Lung (tissue), 11 donors: ENCODE measurements at regions not wholly inside any gene's neighbourhood (a gene's known extent, or its start where the extent isn't known, plus 50 kb on each side); places are given as distances from the start of the nearest gene placed in this dataset.

Experiments
- ATAC-seq: fragments of 200-7000 bp; cut with Tn5 transposase; one replicate; pipeline ENCODE4 v1.9.1; 2020; ENCODE audit warnings: moderate number of reproducible peaks; ENCODE audit not compliant: insufficient read depth, low FRiP score
- DNase-seq, 3 donors: peaks; one replicate each; pipeline ENCODE4 v3.0.0-alpha.2; 2013 to 2017
- H3K27ac ChIP-seq, 2 donors: one replicate each; pipeline ENCODE4 v1.5.1; 2013; ENCODE audit warnings: mild to moderate bottlenecking in 2 of 2, moderate library complexity in 2 of 2, control low read depth in 1 of 2, inconsistent platforms in 1 of 2, low read depth in 1 of 2, low read length in 1 of 2
- H3K27me3 ChIP-seq, 3 donors: one replicate each; pipeline ENCODE4 v1.5.1; 2013; ENCODE audit warnings: low read length in 2 of 3; ENCODE audit not compliant: control insufficient read depth in 3 of 3, insufficient read depth in 3 of 3
- H3K36me3 ChIP-seq, 4 donors: one replicate each; pipeline ENCODE4 v1.5.1; 2013; ENCODE audit warnings: low read length in 4 of 4, mild to moderate bottlenecking in 1 of 4, moderate library complexity in 1 of 4; ENCODE audit not compliant: control insufficient read depth in 4 of 4, insufficient read depth in 4 of 4
- H3K4me1 ChIP-seq, 5 donors: one replicate each; pipeline ENCODE4 v1.5.1; 2013; ENCODE audit warnings: low read length in 5 of 5, mild to moderate bottlenecking in 2 of 5, moderate library complexity in 1 of 5; ENCODE audit not compliant: control insufficient read depth in 5 of 5, insufficient read depth in 5 of 5
- H3K4me3 ChIP-seq: one replicate; pipeline ENCODE4 v1.5.1; 2013; ENCODE audit warnings: mild to moderate bottlenecking, control low read depth, moderate library complexity
- H3K9ac ChIP-seq, 2 donors: one replicate each; pipeline ENCODE4 v1.5.1; 2013; ENCODE audit warnings: low read length in 2 of 2, control low read depth in 1 of 2; ENCODE audit not compliant: insufficient read depth in 1 of 2
- H3K9me3 ChIP-seq, 4 donors: one replicate each; pipeline ENCODE4 v1.5.1; 2013; ENCODE audit warnings: low read length in 3 of 4, mild to moderate bottlenecking in 1 of 4, moderate library complexity in 1 of 4; ENCODE audit not compliant: control insufficient read depth in 4 of 4, insufficient read depth in 3 of 4
- WGBS, 2 donors: extraction: QIAGEN DNeasy Blood & Tissue Kit; methylation state at CpG; one replicate each; pipeline ENCODE4 v1.1.7; 2013; 5-methylcytosine and 5-hydroxymethylcytosine counted together
- TF ChIP-seq, protein P1 (sequence below): IDR thresholded peaks from 2 replicates; pipeline ENCODE4 v1.5.1; 2012; ENCODE audit warnings: mild to moderate bottlenecking; ENCODE audit errors: control extremely low read depth, extremely low read depth
- donor health status: control.
- donor health status: control.
- donor health status: Bipolar disorder and iron deficiency.
- donor health status: healthy.
- donor health status: DM: yes; HTN: yes; CAD: no.

DNA sequence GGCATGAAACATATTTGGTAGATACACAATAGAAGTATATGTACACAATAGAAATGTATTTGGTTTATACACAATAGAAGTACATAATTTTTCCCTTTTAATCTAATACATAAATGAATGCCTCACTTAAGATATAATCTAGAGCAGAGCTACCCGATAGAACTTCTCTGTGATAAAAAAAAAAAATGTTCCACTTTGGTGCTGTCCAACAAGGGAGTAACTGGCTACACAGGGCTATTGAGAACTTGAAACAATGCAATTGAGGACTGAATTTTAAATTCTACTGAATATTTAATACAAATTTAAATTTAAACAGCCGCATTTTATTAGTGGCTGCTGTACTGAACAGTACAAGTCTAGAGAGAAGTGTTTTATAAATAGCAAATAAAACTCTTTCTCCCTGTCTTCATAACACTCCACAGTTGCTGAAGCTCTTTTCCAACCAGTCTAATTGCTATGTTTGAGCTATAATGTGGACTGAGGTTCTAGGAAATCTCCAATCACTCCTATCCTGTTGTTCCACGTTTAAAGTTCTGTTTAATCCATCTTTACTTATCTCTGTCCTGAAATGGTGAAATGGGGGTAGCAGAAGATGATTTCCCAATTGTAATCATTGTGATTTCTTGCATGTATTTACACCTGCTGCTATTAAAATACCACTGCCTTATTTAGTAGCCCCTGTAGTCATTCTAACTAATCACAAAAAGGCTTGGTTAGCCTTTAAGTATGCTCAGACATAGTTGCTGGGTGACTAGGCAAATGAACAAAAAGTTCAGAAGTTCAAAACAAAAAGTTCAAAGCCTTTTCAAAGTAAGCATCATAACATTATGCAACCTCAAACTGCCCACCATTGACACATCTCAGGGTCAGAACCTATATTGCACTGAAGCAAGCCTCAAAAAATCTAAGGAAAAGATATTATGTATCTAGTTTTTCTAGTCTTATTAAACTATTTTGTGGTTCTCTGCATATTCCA is 192.3 kb upstream of the C1orf87 start:
- Histone ChIP-seq H3K27me3 (no peaks in the 10 kb centered on the region), H3K36me3 (no peaks in the 10 kb centered on the region), H3K27ac (no peak overlapping the region), H3K4me3 (no peak overlapping the region), H3K9ac (no peak overlapping the region), H3K4me1 (no peaks in the 10 kb centered on the region), H3K9me3 (no peaks in the 10 kb centered on the region)
- WGBS, 2 donors, result 64 to 80% methylated on average over 3 of the region's 3 CpGs
- DNase-seq (no peak), ATAC-seq (no peak)
- TF ChIP-seq, protein P1, sequence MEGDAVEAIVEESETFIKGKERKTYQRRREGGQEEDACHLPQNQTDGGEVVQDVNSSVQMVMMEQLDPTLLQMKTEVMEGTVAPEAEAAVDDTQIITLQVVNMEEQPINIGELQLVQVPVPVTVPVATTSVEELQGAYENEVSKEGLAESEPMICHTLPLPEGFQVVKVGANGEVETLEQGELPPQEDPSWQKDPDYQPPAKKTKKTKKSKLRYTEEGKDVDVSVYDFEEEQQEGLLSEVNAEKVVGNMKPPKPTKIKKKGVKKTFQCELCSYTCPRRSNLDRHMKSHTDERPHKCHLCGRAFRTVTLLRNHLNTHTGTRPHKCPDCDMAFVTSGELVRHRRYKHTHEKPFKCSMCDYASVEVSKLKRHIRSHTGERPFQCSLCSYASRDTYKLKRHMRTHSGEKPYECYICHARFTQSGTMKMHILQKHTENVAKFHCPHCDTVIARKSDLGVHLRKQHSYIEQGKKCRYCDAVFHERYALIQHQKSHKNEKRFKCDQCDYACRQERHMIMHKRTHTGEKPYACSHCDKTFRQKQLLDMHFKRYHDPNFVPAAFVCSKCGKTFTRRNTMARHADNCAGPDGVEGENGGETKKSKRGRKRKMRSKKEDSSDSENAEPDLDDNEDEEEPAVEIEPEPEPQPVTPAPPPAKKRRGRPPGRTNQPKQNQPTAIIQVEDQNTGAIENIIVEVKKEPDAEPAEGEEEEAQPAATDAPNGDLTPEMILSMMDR, result no peak

DNA sequence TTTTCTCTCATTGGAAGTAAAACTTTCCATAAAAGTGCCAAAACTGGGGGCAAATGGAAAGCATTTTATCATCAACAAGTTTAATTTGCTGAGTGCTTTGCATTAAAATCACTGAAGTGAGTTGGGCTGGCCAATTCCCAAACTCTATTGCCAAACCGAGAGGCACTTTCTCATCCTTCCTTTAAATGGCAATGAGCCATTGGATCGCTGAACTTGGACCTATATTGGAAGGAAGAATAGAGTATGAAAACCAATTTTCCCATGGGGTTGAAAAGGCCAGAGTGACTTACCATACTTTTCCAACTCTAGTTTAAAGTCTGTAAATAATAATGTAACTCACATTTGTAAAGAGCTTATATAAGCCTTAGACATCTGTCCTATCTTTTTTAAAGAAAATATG is 189.1 kb upstream of the C1orf87 start:
- DNase-seq (peak in 1 of 3 donors; percentile 25), ATAC-seq (no peak)
- Histone ChIP-seq H3K9me3 (no peaks in the 10 kb centered on the region), H3K9ac (no peak overlapping the region), H3K4me3 (no peak overlapping the region), H3K27ac (no peak overlapping the region), H3K36me3 (no peaks in the 10 kb centered on the region), H3K4me1 (no peaks in the 10 kb centered on the region), H3K27me3 (no peaks in the 10 kb centered on the region)
- TF ChIP-seq, protein P1, result no peak
- WGBS, 2 donors, result 77 to 86% methylated on average over 2 of the region's 2 CpGs

- no peak for ATAC-seq
- TF ChIP-seq, protein P1, result no peak
These were observed 184.0 kb upstream of the C1orf87 start for GRCh38 chr1:60257531-60257930.

More at GRCh38 chr1:60257531-60257930, 184.0 kb upstream of the C1orf87 start:
- Histone ChIP-seq H3K9me3 (no peaks in the 10 kb centered on the region), H3K36me3 (no peaks in the 10 kb centered on the region), H3K27me3 (no peaks in the 10 kb centered on the region), H3K4me1 (peaks cover 0 to 3% (median 0%) of the 10 kb centered on the region in 5 donors), H3K4me3 (no peak overlapping the region), H3K27ac (no peak overlapping the region), H3K9ac (no peak overlapping the region)
- peak in 1 of 3 donors; percentile 12 for DNase-seq
